Activated CD4-positive, alpha-beta T cell treated with anti-CD3 and anti-CD28 coated beads, Interleukin-2, amount 50 U/mL, for 48 hours (primary cell): ENCODE measurements at regions not wholly inside any gene's neighbourhood (a gene's known extent, or its start where the extent isn't known, plus 50 kb on each side); places are given as distances from the start of the nearest gene placed in this dataset.

Experiments used
- DNase-seq, 2 experiments: peaks; one replicate each; pipeline ENCODE4 v3.0.0-alpha.2; 2020

DNA sequence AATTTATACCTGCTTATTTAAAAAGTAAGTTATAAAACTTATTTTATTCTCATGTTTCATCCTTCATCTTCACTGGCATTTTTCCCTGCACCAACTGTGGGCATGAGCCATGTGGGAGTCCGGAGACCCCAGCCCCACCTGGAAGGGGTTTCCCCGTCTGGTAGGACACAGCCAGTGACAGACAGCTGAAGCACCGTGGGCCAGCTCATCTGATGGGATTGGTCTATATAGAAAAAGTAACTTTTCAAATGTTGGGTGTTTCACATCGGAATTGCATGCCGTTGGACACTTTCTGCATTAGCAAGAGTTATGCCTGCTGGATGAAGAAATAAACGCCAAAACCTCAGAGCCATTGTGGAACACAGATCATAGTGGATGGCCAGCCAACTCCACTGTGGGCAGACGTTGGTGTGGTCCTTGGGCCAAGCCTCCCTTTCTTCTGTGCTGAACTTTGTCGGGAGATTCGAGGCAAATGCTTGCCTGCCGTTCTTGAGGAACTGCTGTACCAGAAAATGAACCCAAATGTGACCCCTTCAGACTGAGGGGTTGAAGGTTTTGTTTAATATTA is 1329.3 kb downstream of the TBC1D22A start:
- no peak for DNase-seq

DNA sequence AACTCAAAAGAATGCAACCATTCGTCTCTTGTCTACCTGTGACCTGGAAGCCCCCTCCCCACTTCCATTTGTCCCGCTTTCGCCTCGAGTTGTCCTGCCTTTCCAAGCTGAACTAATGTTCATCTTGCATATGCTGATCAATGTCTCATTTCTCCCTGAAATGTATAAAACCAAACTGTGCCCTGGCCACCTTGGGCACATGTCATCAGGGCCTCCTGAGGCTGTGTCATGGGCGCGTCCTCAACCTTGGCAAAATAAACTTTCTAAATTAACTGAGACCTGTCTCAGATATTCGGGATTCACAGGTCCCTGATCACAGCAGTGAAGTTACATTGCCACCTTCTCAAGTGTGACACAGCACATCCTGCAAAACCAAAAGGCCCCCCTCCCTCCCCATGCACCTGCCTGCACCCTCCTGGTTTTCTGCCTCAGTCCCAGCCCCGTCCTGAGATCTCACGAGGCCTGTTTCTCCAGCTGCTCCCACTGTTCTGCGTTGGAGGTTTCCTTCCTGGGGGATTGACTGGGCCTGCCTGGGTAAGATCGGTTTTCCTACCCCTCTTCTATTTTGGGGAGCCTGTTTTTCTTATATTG is 1328.7 kb downstream of the TBC1D22A start:
- no peak for DNase-seq

DNA sequence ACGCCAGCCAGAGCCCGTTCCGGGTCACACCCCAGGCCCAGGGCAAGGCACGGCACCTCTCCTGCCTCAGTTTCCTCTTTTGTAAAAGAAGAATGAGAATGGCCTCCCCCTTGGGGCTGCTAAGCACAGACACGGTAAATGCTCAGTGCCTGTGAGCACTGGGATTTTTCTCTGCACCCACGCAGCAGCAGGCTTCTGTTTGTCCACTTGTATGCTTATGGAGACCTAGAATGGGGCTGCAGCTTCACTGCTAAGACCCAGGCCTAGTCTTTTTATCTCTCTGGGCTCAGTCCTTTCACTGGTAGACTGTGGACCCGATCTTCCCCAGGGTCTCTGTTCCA is 1327.9 kb downstream of the TBC1D22A start:
- no peak for DNase-seq

DNA sequence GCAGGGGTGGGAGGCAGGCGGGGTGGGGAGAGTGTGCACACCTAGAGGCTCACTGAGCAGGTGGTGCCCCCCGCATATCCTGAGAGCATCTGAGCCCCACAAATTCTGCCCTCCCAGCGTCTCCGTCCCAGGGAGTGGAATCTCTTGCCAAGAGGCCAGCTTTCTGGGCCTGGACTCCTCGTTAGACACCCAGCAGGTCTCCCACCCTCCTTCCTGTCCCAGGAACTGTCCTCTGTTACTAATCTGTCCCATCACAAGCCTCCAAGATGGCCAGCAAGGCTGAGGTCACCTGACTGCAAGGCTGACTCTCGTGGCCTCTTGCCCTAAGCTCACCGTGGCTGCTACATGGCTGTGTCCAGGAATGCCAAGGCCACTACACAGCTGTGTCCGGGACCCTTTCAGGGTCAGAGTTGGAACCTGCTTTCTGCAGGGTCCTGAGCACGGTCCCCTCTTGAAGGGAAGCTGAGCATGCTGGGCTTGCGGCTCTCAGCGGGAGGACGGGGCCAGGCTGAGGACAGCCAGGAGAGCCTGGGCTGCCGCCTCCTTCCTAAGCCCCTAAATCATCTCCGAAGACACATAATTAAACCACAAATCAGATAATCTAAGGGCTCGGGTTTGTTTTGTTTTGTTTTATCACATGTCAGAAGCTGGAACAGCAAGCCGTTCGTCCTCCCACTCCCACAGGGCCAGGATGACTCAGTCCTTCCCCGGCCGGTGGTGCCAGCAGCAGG is 1327.3 kb downstream of the TBC1D22A start:
- DNase-seq = no peak

DNA sequence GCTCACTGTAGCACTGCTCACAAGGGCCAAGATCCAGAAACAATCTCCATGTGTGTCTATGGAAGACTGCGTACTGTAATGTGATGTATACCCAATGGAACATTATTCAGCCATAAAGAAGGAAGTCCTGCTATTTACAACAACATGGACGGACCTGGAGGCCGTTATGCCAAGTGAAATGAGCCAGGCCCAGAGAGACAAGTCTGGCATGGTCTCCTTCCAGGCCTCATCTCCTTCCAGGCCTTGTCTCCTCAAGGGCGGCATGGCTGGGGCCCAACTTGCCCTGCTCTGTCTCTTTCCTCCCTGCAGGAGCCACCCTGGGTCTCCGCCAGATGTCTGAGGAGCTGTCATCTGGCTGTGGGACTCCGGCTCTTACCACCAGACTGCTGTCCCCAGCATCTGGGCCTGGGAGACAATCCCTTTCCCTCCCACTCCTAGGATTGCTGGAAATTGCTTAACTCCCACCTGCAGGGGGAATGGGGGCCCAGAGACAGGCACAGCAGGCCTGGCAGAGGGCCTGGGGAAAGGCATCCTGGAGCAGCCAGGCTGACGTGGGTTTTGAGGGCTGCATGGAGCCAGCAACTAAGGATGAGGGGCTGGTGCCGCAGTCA is 1326.6 kb downstream of the TBC1D22A start:
- no peak for DNase-seq

DNA sequence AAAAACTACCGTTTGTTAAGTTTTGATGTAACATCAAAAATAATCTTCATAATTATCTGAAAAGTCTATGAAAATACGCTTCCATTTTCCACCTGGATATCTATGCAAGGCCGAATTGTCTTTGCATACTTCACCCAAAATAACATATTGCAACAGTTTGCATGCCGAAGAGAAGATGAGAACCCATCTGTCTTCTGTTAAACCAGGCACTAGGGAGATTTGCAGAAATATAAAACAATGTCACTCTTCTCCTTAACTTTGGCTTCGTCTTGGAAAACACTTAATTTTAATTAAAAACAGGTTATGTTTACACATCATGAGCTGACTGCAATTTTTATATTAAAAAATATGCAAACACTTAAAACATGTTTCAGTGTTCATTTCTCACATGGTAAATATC is 1325.8 kb downstream of the TBC1D22A start:
- DNase-seq = no peak

DNA sequence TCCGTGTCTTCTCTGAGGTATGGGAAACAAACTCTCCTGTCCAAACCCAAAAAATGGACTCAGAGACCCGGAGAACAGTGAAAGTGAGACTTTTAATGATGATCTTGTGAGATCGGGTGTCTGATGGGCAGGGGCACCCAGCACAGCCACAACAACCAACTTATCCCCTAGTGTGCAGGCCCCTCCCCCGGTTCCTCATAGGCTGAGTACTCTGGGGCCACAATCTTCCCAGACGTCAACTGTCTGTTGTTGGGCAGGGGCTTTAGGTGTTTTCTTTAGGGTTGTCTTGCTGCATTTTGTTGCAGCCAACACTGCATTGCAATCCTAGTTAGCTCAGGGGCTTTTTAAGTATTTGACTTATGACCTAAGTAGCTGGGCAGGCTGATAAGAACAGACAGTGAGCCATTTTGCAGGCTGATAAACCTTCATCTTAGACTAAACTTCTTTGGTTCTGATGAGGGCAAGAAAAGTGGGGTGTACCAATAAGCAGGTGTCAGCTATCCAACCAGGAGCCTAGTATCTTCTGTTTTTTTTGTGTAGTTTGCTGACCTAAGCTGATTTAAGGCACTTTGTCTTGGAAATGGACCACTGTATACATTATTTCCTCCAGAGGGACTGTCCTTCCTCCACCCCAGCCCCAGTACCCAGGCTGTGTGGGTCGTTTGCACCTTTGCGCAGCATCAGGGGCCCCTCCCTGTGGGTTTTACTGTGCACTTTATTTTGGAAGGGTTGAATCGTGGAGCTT is 1323.6 kb downstream of the TBC1D22A start:
- no peak for DNase-seq

DNA sequence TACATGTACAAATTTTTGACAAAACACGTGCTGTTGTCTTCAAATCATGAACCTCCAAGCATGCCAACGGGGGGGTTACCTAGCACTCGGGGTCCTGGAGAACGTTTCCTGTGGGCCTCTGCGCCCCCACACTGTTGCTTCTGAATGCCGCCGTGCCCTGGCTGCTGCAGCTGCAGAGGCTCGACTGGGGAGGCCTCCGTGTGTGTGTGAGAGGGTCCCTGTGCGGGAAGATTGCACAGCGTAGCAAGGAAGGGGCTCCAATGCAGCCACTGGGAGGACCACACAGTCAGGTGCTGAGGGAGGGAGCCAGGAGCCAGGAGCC is 1322.2 kb downstream of the TBC1D22A start:
- no peak for DNase-seq

DNA sequence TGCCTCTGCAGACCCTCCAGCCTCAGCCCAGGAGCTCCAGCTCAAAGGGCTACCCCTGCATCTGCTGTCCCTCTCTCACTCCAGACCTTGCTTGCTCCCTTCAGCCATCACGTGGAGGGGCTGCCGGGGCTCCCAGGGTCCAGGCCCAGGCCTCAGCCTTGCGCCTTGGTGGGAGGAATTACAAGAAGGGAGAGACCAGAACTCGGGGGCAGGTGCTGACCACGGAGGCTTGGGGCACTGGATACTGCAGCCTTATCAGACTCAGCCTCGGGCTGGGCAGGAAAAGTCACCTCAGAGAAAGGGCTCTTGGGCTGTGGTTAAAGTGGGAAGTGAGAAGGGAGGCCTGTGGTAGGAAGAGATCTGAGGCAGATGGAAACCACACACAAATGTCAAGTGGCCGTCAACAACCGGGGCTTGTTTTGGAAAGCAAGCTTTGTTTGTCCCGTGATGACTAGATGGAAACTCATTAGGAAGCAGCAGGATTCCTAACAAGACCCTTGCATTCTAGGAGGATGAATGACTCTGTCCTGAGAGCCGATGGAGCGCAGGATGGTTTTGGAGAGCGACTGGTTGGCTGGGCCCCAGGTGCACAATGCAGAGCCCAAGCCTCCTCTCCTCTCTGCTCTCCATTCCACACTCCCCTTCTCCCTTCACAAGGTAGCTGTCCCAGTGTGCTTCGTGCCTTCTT is 1321.7 kb downstream of the TBC1D22A start:
- DNase-seq = no peak

DNA sequence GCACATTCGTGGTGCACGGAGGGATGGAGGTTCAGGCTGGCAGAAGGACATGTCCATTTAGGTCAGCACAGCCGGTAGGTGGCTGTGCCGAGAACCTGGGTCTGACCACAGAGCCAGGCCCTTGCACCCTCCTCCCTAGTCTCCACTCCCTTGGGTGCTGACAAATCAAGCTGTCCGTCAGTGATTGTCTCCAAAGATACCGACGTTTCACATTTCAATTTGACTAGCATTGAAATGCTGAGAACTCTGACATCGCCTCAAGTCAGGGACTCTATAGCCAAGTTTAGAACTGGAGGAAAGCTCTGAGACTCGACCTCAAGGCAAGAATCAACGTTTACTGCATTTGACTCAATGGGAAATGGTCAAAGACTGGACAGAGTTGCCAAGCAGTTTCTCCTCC is 1321.1 kb downstream of the TBC1D22A start:
- DNase-seq = no peak

DNA sequence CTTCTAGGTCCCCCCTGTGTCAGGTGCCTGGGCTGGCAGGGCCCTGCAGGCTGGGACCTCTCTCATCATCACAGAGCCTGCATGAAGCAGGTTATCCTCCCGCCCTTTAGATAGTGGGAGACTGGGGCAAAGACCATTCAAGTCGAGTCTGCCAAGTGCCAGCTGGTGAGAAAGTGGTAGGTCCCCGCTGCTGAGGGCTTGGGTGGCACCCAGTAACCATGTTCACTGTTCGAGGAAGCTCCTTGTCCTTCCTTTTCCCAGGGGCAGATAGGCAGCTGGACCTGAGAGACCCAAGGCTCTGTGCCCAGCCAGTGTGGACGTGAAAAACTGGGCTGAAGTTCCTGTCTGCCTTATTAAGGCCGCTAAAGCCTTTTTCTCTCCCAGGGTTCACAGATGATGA is 1319.8 kb downstream of the TBC1D22A start:
- DNase-seq = no peak

DNA sequence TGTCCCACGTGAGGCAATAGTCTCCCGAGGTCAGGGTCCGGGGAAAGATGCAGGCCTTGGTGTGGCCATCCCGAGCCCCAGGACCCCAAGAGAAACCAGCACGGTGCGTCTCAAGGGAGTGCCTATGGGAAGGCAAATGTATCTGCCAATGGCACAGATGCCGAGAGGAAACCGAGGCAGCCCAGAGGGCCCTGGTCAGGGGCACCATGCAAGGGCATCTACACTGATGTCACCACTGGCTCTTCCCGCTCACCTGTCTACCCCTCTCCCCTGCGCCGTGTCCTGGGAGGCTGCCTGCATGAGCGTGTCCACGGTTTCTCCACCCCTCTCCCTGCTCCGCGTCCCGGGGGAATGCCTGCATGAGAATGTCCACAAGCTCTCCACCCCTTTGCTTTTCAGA is 1318.8 kb downstream of the TBC1D22A start:
- DNase-seq = no peak

DNA sequence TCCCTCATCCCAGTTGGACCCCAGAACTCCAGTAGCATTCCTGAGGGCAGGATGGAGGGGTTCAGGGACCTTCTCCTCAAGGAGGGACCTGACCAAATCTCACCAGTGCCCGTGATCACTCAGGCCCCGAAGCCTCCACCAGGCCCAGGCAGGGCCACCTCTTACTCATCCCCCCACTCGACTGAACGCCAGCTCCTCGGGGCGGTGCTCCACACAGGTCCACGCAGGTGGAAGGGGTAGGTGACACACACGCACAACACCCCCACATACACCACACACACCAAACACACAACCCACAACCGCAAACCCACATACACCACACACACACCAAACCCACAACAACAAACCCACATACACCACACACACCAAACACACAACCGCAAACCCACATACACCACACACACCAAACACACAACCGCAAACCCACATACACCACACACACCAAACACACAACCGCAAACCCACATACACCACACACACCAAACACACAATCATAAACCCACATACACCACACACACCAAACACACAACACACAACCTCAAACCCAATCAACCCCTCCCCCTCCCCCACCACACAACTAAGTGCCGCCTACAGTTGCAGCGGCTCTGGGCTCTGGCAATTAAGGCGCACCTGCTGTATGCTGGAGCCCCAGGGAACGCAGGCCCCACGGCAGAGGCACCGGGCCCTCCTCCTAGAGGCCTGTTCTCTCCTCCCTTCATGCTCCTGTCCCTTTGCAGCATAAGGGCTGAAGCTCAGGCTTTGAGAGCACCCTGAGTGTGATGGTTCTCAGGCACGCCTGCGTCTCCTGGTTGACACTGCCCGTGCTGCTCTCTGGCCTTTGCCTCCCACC is 1318.1 kb downstream of the TBC1D22A start:
- no peak for DNase-seq

DNA sequence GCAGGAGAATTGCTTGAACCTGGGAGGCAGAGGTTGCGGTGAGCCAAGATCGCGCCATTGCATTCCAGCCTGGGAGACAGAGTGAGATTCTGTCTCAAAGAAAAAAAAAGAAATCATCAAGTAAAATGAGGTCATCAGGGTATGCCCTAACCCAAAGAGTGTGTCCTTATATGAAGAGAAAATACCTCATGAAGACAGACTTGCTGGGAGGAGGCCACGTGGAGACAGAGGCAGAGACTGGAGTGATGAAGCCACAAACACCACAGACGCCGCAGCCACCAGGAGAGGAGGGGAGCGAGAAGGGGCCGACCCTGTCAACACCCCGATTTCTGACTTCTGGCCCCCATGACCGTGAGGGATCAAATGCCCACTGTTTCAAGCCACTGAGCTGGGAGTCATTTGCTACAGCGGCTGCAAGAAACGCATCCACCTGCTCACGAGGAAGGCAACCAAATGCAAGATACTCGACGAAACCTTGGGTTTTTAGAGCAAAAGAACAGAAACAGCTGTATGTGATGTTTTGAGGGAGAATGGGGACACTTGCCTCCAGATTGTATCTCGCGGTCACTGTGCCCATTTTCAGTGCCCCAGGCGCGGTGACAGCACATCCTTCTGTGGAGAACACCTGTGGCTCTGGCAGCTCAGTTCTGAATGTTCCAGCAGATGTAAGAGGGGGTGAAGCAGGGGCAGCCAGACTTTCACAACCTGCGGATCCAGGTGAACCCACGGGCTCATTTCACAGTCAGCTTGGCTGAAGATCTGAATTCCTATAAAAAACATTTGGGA is 1317.2 kb downstream of the TBC1D22A start:
- no peak for DNase-seq

DNA sequence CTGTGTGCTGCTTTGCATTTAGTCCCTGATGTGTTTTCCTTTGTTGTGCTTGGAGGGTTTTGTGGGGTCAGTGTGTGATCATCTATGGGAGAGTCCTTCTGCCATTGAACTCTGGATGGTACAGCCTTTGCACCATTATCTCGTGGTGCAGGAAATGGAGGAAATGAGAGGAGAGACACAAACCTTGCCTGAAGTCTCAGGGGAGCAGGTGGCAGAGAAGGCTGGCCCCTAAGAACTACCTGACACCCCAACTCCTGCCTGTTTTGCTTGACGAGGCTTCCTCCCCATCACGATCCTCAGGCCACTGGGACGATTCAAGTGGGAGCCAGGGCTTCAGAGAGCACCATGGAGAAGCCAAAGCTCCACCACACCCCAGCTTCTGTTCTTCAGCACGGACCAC is 1316.4 kb downstream of the TBC1D22A start:
- DNase-seq = no peak

DNA sequence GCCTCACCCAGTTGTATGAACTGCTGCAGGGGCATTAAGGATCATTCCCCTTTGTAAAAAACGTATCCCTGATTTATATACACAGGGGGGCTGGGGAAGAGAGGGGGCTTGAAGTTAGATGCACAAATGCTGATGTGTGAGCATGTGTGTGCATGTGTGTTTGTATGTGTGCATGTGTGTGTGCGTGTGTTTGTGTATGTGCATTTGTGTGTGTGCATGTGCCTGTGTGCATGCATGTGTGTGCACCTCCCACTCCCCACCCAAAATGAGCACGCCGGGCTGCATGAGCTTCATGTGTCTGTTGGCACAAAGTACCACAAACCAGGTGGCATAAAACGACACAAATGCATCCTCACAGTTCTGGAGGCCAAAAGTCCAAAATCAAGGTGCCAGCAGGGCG is 1315.2 kb downstream of the TBC1D22A start:
- DNase-seq = no peak

DNA sequence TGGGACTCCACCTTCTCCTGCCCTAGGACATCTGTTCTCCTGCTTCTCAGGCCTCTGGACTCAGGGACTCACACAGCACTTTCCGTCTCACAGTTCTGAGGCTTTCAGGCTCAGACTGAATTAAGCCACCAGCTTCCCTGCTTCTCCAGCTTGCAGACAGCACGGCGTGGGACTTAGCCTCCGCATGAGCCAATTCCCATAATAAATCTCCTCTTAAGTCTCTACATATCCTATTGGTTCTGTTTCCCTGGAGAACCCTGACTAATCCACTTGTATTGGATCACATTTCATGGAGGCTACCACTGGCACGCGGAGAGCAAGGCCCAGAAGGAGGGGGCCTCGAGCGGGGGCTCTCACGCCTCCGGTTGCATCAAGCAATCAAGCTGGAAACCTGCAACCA is 1313.6 kb downstream of the TBC1D22A start:
- no peak for DNase-seq

DNA sequence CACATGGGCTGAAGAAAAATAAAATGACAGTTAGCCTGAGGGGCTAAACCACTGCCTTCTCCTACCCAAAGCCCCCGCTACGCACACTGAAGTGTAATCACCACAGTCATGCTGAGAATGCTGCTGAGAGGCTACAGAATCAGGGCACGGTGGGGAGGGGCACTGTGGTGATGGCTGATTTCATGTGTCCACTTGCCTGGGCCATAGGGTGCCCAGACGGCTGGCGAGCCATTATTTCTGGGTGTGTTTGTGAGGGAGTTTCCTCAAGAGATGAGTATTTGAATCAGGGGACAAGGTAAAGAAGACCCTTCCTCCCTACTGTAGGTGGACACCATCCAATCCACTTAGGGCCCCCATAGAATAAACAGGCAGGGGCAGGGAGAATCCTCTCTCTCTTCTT is 1313.2 kb downstream of the TBC1D22A start:
- DNase-seq = no peak

DNA sequence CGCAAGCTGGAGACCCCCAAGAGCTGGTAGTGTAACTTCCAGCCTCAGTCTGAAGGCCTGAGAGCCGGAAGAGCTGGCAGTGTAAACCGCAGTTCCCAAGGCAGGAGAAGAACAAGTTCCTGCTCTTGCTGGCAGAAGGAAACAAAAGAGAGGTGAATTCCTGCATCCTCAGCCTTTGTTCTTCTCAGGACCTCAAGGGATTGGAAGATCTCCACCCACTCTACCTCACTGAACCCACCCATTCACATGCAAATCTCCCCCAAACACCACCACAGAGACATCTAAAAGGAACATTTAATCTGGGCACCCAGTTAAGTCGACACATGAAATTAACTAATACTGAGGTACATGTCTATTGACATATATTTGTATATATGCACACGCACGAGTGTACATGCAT is 1310.3 kb downstream of the TBC1D22A start:
- DNase-seq = no peak

DNA sequence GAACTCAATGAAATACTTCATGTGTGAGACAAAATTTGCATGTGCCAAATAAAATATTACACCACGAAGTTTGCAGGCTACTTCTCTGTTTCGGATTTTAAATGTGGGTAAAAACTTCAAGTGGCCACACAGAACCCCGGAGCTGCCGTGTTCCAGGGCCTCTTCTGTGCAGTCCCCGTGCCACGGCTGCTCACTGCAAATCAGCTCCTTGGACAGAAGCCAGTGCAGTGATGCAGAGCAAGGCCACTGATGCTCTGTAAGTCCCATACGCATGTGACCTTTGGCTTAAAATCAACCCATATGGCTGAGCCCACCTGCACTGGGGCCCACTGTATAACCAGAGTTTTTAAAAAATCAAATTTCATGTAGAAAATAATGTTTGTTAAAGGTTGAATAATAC is 1309.4 kb downstream of the TBC1D22A start:
- no peak for DNase-seq

DNA sequence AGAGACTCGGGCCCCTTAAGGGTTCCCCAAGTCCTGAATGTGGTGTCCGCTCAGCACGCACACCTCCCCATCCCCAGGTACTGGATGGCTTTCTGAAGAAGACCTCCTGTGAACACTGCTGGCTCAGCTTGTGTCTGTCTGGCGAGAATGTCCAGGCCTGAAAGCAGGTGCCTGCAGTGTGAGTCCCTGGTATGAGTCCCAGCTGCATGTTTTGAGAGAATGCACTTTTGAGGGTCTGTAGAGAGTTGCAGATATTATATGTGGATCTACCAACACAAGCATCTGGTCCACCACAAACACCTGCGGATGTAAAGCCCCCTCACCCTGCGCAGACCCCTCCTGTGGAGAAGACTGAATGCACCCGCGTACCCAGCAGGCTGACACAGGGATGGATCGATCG is 1308.9 kb downstream of the TBC1D22A start:
- no peak for DNase-seq
